Lower lobe of right lung (tissue), 2 donors: ENCODE measurements at regions not wholly inside any gene's neighbourhood (a gene's known extent, or its start where the extent isn't known, plus 50 kb on each side); places are given as distances from the start of the nearest gene placed in this dataset.

Experiments used
- ATAC-seq, 2 donors: fragments of 200-7000 bp; cut with Tn5 transposase; one replicate each; pipeline ENCODE4 v1.9.1; 2020 to 2022; ENCODE audit warnings: mild to moderate bottlenecking in 2 of 2, moderate library complexity in 2 of 2
- DNase-seq: peaks from one replicate; pipeline ENCODE4 v3.0.0-alpha.2; 2020
- H3K27ac ChIP-seq: fragments of 200-600 bp; one replicate; pipeline ENCODE4 v1.8.0; 2022
- H3K27me3 ChIP-seq: fragments of 200-600 bp; one replicate; pipeline ENCODE4 v1.8.0; 2022; ENCODE audit warnings: low read depth
- H3K36me3 ChIP-seq: fragments of 200-600 bp; one replicate; pipeline ENCODE4 v1.8.0; 2022; ENCODE audit warnings: mild to moderate bottlenecking
- H3K4me1 ChIP-seq: fragments of 200-600 bp; one replicate; pipeline ENCODE4 v1.8.0; 2022
- H3K4me3 ChIP-seq: fragments of 200-600 bp; one replicate; pipeline ENCODE4 v1.8.0; 2022; ENCODE audit warnings: mild to moderate bottlenecking
- H3K9me3 ChIP-seq: fragments of 200-600 bp; one replicate; pipeline ENCODE4 v1.8.0; 2022
- intact Hi-C: fragments of 100-400 bp; cut with DNase I; formaldehyde crosslinking; loops from one replicate; pipeline ENCODE4 v1.11.0; 2022
- TF ChIP-seq, protein P1 (sequence below): fragments of 200-600 bp; IDR thresholded peaks from one replicate; pipeline ENCODE4 v1.8.0; 2022; ENCODE audit warnings: antibody characterized with exemption, mild to moderate bottlenecking
- donor health status: DM: no; HTN: yes; CAD: no; lungs with severe emphysema.

DNA sequence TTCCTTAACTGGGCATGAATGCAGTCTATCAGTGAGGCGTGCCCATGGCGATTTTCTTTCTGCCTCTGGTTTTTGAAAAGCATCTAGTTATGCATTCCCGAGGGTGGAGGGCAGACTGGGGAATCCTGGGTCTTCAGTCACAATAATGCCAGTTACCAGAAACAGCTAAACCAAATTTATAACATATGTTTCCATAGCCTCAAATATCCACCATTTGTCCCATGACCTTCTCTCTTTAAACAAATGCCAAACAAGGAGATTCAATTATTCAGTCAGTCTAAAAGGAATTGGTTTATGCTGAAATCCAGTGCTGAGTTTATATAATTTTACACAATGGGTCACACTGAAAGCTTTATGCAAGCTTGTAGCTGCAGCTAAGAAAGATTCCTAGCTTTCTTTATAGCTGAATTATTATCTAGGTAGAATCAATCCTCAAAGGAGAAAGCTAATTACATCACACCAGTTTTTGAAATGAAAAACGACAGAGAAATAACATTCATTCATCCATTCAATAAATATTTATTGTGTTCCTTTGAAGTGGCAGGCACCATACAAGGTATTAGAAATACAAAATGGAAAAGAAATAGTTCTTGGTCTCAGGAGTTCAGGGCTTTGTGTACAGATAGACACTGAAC lies 131.3 kb upstream of the RAP1B start:
- Histone ChIP-seq H3K4me3 (no peak overlapping the region), H3K27ac (no peak overlapping the region), H3K27me3 (no peaks in the 10 kb centered on the region), H3K9me3 (no peaks in the 10 kb centered on the region), H3K4me1 (no peaks in the 10 kb centered on the region), H3K36me3 (no peaks in the 10 kb centered on the region)
- ATAC-seq (no peak), DNase-seq (no peak)
- intact Hi-C loops: no loop called here
- TF ChIP-seq, protein P1, sequence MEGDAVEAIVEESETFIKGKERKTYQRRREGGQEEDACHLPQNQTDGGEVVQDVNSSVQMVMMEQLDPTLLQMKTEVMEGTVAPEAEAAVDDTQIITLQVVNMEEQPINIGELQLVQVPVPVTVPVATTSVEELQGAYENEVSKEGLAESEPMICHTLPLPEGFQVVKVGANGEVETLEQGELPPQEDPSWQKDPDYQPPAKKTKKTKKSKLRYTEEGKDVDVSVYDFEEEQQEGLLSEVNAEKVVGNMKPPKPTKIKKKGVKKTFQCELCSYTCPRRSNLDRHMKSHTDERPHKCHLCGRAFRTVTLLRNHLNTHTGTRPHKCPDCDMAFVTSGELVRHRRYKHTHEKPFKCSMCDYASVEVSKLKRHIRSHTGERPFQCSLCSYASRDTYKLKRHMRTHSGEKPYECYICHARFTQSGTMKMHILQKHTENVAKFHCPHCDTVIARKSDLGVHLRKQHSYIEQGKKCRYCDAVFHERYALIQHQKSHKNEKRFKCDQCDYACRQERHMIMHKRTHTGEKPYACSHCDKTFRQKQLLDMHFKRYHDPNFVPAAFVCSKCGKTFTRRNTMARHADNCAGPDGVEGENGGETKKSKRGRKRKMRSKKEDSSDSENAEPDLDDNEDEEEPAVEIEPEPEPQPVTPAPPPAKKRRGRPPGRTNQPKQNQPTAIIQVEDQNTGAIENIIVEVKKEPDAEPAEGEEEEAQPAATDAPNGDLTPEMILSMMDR: no peak

DNA sequence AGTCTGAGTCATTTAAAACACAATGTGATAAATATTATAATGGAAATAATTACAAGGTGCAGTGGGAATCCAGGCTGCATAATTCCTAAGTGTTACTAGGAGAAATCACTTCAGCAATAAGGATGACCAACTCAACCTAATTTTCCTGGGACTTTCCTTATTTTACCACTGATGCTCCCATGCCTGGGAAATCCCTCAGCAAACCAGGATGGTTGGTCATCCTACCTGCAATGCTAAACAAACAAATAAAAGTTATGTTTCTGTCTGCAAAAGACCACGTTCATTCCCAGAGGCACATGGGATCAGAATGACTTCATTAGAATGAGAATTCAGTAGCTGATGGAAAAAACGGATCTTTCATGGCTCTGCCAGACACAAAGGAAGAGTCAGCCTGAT lies 130.8 kb upstream of the RAP1B start:
- Histone ChIP-seq H3K9me3 (no peaks in the 10 kb centered on the region), H3K36me3 (no peaks in the 10 kb centered on the region), H3K4me1 (no peaks in the 10 kb centered on the region), H3K27me3 (no peaks in the 10 kb centered on the region), H3K4me3 (no peak overlapping the region), H3K27ac (no peak overlapping the region)
- ATAC-seq: no peak
- intact Hi-C loops: no loop called here
- TF ChIP-seq, protein P1: no peak
- DNase-seq: no peak

DNA sequence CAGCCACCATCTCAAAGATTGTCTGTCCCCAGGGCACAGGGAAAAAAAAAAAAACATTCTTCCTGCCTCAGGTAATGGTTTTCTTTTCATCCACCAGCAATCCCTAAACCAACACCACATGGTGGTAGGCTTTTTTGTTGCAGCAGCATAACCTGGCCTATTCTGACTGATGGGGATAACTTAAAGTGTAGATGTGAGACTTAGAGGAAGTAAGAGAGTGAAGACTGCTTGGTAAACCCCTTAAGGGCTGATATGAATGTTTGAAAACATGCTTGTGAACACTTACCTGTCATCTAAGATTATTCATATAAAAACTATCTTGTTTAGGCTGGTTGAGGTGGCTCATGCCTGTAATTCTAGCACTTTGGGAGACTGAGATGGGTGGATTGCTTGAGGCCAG lies 130.2 kb upstream of the RAP1B start:
- H3K27ac ChIP-seq: no peak overlapping the region
- H3K4me3 ChIP-seq: no peak overlapping the region
- no peaks in the 10 kb centered on the region for H3K9me3 ChIP-seq
- no peaks in the 10 kb centered on the region for H3K36me3 ChIP-seq
- TF ChIP-seq, protein P1: no peak
- no peaks in the 10 kb centered on the region for H3K27me3 ChIP-seq
- H3K4me1 ChIP-seq: no peaks in the 10 kb centered on the region
- DNase-seq (no peak), ATAC-seq (no peak)
- intact Hi-C loops: no loop called here

DNA sequence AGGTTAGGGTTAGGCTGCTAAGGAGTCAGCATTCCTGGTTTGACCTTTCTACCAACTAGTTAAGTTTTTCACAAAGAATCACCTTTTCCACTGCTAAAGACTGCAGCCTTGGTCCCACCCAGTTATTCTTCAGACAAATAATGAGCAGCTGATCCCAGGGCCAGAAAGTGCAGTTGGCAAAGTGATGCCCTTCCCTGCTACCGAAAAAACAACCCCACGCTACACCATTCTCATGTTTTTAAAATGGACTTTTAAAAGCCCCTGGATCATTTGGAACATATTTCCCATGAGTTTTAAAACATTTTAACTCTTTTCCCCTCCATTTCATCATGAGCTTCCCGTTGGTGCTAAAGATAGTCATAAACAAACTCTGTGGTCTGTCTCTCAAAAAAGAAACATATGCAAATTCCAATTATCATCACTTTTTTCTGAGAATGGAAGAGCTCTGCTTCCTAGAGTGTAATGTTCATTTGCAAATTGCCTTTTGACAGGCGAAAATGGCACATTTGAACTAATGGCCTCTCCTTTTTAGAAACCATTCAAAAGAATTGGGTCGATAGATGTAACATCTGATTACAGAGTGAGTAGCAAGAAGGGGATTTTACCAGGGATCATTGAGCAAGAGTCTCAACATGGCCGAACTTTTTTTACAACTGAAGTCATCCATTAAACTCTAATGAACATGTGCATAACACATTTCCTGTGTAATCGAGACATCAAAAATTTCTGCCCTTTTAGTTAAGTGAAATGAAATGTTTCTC lies 129.3 kb upstream of the RAP1B start:
- H3K4me3 ChIP-seq: no peak overlapping the region
- ATAC-seq: no peak

DNA sequence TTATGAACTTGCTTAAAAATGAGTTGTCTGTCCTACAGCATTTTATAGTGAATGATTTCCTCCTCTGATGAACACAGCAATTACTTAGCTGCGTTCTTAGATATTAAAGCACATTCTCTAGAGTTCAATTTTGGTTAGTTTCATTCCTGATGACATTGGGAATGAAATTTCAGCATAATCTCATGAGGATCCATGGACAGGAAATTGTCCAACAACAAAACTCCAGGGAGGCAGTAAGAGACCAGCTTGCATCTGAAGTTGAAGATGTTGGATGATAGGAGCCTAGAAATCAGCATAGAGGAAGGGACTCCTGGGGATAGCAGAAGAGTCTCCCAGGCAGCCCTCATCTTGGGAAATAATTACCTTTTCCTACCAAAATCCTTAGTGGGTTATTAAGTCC lies 128.7 kb upstream of the RAP1B start:
- no peaks in the 10 kb centered on the region for H3K27me3 ChIP-seq
- H3K36me3 ChIP-seq: no peaks in the 10 kb centered on the region
- H3K4me3 ChIP-seq: no peak overlapping the region
- DNase-seq (no peak), ATAC-seq (no peak)
- no peaks in the 10 kb centered on the region for H3K4me1 ChIP-seq
- TF ChIP-seq, protein P1: no peak
- intact Hi-C loops: no loop called here
- no peak overlapping the region for H3K27ac ChIP-seq
- no peaks in the 10 kb centered on the region for H3K9me3 ChIP-seq

More for the DNA sequence above, 129.3 kb upstream of the RAP1B start:
- no peaks in the 10 kb centered on the region for H3K4me1 ChIP-seq
- no peaks in the 10 kb centered on the region for H3K9me3 ChIP-seq
- no peak for DNase-seq
- no peaks in the 10 kb centered on the region for H3K27me3 ChIP-seq
- intact Hi-C loops: no loop called here
- no peak overlapping the region for H3K27ac ChIP-seq
- TF ChIP-seq, protein P1: no peak
- no peaks in the 10 kb centered on the region for H3K36me3 ChIP-seq
